TTC549 (cell line): ENCODE measurements at regions not wholly inside any gene's neighbourhood (a gene's known extent, or its start where the extent isn't known, plus 50 kb on each side); places are given as distances from the start of the nearest gene placed in this dataset.
"Not testable (repeated sequence)": the region's sequence is repeated elsewhere in the genome, so short reads cannot be mapped to it uniquely, and the experiment has no call there.

Source experiments
- FAIRE-seq: peaks from 2 replicates; lab custom pipeline; 2012; peaks lifted over from hg19 to GRCh38; lab: Jason Lieb, UNC

- FAIRE-seq = no peak
Observed at GRCh38 chr2:49861821-49862220, 707.5 kb upstream of the FSHR start.

- no peak for FAIRE-seq
Observed at GRCh38 chr2:49860834-49861233, 706.5 kb upstream of the FSHR start.

GRCh38 chr2:49860170-49860569 is 705.9 kb upstream of the FSHR start:
- no peak for FAIRE-seq

- FAIRE-seq = no peak
Observed at GRCh38 chr2:49858657-49859056, 704.3 kb upstream of the FSHR start.

GRCh38 chr2:49858113-49858490 is 703.8 kb upstream of the FSHR start:
- no peak for FAIRE-seq

- no peak for FAIRE-seq
Observed at GRCh38 chr2:49857371-49858112, 703.2 kb upstream of the FSHR start.

- FAIRE-seq = no peak
Observed at GRCh38 chr2:49845671-49846070, 691.4 kb upstream of the FSHR start.

GRCh38 chr2:49845021-49845420 is 690.7 kb upstream of the FSHR start:
- FAIRE-seq = no peak

GRCh38 chr2:49844113-49844512 is 689.8 kb upstream of the FSHR start:
- FAIRE-seq = not testable (repeated sequence)

- no peak for FAIRE-seq
Observed at GRCh38 chr2:49843314-49843713, 689.0 kb upstream of the FSHR start.

GRCh38 chr2:49840428-49840975 is 686.2 kb upstream of the FSHR start:
- FAIRE-seq = no peak

- FAIRE-seq = no peak
Observed at GRCh38 chr2:49839818-49840217, 685.5 kb upstream of the FSHR start.

- no peak for FAIRE-seq
Observed at GRCh38 chr2:49837561-49838293, 683.4 kb upstream of the FSHR start.

- FAIRE-seq = no peak
Observed at GRCh38 chr2:49836017-49836416, 681.7 kb upstream of the FSHR start.

- FAIRE-seq = no peak
Observed at GRCh38 chr2:49834433-49834832, 680.1 kb upstream of the FSHR start.

GRCh38 chr2:49832555-49832954 is 678.2 kb upstream of the FSHR start:
- FAIRE-seq = no peak

GRCh38 chr2:49831698-49832367 is 677.5 kb upstream of the FSHR start:
- no peak for FAIRE-seq

- no peak for FAIRE-seq
Observed at GRCh38 chr2:49830846-49831245, 676.5 kb upstream of the FSHR start.

GRCh38 chr2:49827366-49827765 is 673.1 kb upstream of the FSHR start:
- no peak for FAIRE-seq

GRCh38 chr2:49813208-49813607 is 658.9 kb upstream of the FSHR start:
- no peak for FAIRE-seq

- FAIRE-seq = no peak
Observed at GRCh38 chr2:49812730-49813129, 658.4 kb upstream of the FSHR start.

GRCh38 chr2:49811502-49811901 is 657.2 kb upstream of the FSHR start:
- FAIRE-seq = no peak

- FAIRE-seq = no peak
Observed at GRCh38 chr2:49807689-49808088, 653.4 kb upstream of the FSHR start.
